ENCODE measurements at regions not wholly inside any gene's neighbourhood (a gene's known extent, or its start where the extent isn't known, plus 50 kb on each side); places are given as distances from the start of the nearest gene placed in this dataset.

GRCh38 chr7:8893775-8894174 is 460.4 kb downstream of the NXPH1 start:
- TF ChIP-seq CTCF (IDR thresholded peaks at IDR 0.05) = no peak
- no peak for TF ChIP-seq POLR2A (IDR thresholded peaks at IDR 0.05)
- no peak for TF ChIP-seq POLR2AphosphoS5 (IDR thresholded peaks at IDR 0.05)
